ENCODE measurements at regions not wholly inside any gene's neighbourhood (a gene's known extent, or its start where the extent isn't known, plus 50 kb on each side); places are given as distances from the start of the nearest gene placed in this dataset.
"Not testable (repeated sequence)": the region's sequence is repeated elsewhere in the genome, so short reads cannot be mapped to it uniquely, and the experiment has no call there.

DNA sequence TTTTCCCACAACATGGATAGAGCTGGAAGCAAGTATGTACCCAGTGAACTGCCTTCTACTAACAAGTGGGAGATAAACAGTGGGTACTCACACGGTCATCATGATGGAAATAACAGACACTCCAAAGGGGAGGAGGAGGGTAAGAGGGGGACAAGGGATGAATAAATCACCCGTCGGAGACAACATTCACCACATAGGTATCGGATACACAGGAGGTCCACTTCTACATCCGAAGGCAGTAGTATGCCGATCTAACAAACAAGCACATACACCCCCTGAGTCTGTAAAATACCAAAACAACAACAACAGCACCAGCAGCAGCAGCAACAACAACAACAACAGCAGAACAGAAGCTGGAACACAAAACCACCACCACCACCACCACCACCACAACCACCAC, 1943.2 kb upstream of the DEFB115 start:
- TF ChIP-seq POLR2AphosphoS5 (IDR thresholded peaks at IDR 0.05; ENCODE audit: low read depth) (no peak), CTCF (IDR thresholded peaks at IDR 0.05; ENCODE audit: insufficient read depth, low read length) (no peak), SPI1 (IDR thresholded peaks at IDR 0.05; ENCODE audit: borderline replicate concordance, low read depth) (no peak), GABPA (IDR thresholded peaks at IDR 0.05; ENCODE audit: low read depth) (no peak)
- TF ChIP-seq, protein P1, sequence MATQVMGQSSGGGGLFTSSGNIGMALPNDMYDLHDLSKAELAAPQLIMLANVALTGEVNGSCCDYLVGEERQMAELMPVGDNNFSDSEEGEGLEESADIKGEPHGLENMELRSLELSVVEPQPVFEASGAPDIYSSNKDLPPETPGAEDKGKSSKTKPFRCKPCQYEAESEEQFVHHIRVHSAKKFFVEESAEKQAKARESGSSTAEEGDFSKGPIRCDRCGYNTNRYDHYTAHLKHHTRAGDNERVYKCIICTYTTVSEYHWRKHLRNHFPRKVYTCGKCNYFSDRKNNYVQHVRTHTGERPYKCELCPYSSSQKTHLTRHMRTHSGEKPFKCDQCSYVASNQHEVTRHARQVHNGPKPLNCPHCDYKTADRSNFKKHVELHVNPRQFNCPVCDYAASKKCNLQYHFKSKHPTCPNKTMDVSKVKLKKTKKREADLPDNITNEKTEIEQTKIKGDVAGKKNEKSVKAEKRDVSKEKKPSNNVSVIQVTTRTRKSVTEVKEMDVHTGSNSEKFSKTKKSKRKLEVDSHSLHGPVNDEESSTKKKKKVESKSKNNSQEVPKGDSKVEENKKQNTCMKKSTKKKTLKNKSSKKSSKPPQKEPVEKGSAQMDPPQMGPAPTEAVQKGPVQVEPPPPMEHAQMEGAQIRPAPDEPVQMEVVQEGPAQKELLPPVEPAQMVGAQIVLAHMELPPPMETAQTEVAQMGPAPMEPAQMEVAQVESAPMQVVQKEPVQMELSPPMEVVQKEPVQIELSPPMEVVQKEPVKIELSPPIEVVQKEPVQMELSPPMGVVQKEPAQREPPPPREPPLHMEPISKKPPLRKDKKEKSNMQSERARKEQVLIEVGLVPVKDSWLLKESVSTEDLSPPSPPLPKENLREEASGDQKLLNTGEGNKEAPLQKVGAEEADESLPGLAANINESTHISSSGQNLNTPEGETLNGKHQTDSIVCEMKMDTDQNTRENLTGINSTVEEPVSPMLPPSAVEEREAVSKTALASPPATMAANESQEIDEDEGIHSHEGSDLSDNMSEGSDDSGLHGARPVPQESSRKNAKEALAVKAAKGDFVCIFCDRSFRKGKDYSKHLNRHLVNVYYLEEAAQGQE (IDR thresholded peaks at IDR 0.05; ENCODE audit: insufficient replicate concordance, low read depth) = no peak
- Histone ChIP-seq H3K4me3 (replicated peaks; ENCODE audit: insufficient read depth, low read length) (no peak overlapping the region), H3K27ac (replicated peaks) (no peak overlapping the region), H3K27me3 (ENCODE audit: insufficient read depth, poor library complexity, severe bottlenecking) (no peaks in the 10 kb centered on the region)
- DNase-seq (ENCODE audit: low read depth in 1 of 2, low spot score in 1 of 2) = no peak

DNA sequence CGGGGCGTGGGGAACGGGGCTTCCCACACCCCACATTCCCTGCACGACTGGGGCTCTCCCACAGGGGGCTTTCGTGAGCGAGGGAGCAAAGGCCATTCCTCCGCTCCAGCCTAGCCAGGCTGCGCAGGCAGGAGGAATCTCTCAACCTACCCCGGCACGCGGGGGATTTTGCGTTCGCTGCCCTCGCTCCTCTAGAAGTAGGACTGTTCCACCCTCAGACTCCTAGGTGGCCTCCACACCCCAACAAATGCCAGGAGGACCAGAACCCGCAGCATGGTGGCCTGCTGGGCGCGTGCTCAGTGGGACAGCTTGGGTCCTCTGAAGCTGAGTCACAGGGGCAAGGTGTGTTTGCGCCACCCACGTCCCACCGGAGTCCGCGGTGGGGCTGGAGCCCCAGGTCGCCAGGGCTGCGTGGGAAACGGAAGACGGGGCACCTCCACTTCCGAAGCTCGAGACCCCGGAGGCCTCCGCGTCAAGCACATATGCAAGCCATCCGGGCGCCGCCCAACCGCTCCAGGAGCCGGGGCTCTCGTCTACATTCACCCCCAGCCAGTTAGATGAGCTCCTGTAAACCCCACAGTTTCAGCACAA, 1938.5 kb upstream of the DEFB115 start:
- H3K27ac ChIP-seq (replicated peaks) = no peak overlapping the region
- no peak overlapping the region for H3K4me3 ChIP-seq (replicated peaks; ENCODE audit: insufficient read depth, low read length)
- H3K27me3 ChIP-seq (ENCODE audit: insufficient read depth, poor library complexity, severe bottlenecking) = no peaks in the 10 kb centered on the region
- DNase-seq (ENCODE audit: low read depth in 1 of 2, low spot score in 1 of 2) = no peak
- TF ChIP-seq, protein P1 (IDR thresholded peaks at IDR 0.05; ENCODE audit: insufficient replicate concordance, low read depth) = no peak
- TF ChIP-seq GABPA (IDR thresholded peaks at IDR 0.05; ENCODE audit: low read depth) (no peak), CTCF (IDR thresholded peaks at IDR 0.05; ENCODE audit: insufficient read depth, low read length) (no peak), SPI1 (IDR thresholded peaks at IDR 0.05; ENCODE audit: borderline replicate concordance, low read depth) (no peak), POLR2AphosphoS5 (IDR thresholded peaks at IDR 0.05; ENCODE audit: low read depth) (no peak)

GRCh38 chr20:29319725-29320124, 1937.7 kb upstream of the DEFB115 start:
- H3K4me3 ChIP-seq (replicated peaks; ENCODE audit: insufficient read depth, low read length) = no peak overlapping the region
- TF ChIP-seq SPI1 (IDR thresholded peaks at IDR 0.05; ENCODE audit: borderline replicate concordance, low read depth) = no peak
- TF ChIP-seq GABPA (IDR thresholded peaks at IDR 0.05; ENCODE audit: low read depth) = no peak
- TF ChIP-seq POLR2AphosphoS5 (IDR thresholded peaks at IDR 0.05; ENCODE audit: low read depth) = no peak
- TF ChIP-seq, protein P1 (IDR thresholded peaks at IDR 0.05; ENCODE audit: insufficient replicate concordance, low read depth) = no peak
- TF ChIP-seq CTCF (IDR thresholded peaks at IDR 0.05; ENCODE audit: insufficient read depth, low read length) = no peak
- H3K27ac ChIP-seq (replicated peaks) = no peak overlapping the region
- DNase-seq (ENCODE audit: low read depth in 1 of 2, low spot score in 1 of 2) = no peak
- no peaks in the 10 kb centered on the region for H3K27me3 ChIP-seq (ENCODE audit: insufficient read depth, poor library complexity, severe bottlenecking)

DNA sequence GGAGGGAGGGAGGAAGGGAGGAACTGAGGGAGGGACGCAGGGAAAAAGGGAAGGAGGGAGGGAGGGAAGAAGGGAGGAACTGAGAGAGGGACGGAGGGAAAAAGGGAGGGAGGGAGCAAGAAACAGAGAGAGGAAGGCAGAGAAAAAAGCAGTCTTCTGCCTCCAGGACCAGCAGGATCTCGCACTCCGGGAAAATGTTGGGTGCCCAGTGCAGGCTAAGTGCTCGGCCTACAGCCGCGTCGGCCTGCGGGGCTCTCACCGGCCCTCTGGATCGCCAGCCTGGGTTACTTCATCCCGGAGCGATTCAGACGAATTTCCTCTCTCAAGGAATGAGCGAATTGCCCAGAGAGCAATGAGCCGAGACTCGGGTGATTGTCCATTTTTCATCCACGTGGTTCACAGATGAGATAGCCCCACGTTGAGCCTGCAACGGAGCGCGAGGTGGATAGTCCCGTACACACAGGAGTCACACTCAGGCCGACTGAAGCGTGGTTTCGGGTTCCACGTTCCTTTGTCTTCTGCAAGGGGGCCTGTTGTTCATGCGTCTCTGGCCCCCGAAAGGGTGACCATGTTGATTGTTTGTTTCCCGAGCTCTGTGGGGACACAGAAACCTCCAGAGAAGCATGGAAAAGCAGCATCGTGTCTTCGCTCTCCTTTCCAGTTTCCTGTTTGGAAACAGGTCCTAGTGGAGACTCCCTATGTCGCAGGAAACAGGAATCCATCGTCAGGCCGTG, 1937.1 kb upstream of the DEFB115 start:
- not testable (repeated sequence) for H3K27me3 ChIP-seq (ENCODE audit: insufficient read depth, poor library complexity, severe bottlenecking); H3K4me3 ChIP-seq (replicated peaks; ENCODE audit: insufficient read depth, low read length); DNase-seq (ENCODE audit: low read depth in 1 of 2, low spot score in 1 of 2); H3K27ac ChIP-seq (replicated peaks)

DNA sequence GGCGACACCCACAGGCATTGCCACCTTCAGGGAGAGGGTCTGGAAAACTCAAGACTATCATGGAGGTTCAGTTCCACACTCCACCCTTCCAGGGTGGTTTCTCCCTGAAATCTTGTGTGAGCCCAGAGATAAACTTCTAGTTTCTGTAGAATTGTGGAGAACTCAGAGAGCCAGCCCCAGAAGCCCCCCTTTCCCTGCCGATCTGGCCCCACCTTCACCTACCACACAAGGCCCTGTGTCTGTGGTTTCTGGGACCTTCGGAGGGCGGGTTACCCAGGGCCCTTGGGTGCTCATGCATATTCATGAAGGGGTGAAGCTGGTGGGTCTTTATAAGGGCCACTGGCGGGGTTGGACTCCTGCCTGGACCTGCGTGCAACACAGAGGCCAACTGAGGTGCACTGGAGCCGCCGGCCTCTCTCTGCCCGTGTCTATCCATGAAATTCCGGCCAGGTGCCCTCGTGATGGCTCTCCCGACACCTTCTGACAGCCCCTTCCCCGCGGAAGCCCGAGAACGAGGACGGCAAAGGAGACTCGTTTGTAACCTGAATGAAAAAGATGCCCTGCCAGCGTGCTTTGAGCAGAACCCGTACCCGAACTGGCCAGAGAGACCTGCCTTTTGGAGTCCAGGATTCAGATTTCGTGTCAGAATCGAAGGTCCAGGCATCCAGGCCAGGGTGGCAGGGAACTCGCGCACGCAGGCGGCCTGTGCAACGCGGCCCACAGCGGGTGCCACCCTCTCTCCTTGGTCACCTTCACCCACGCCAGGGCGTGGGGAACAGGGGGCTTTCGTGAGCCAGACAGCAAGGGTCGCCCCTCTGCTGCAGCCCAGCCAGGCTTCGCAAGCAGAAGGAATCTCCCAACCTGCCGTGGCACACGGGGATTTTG, 1933.6 kb upstream of the DEFB115 start:
- not testable (repeated sequence) for H3K27me3 ChIP-seq (ENCODE audit: insufficient read depth, poor library complexity, severe bottlenecking)

More for the DNA sequence above, 1933.6 kb upstream of the DEFB115 start:
- not testable (repeated sequence) for DNase-seq (ENCODE audit: low read depth in 1 of 2, low spot score in 1 of 2); H3K27ac ChIP-seq (replicated peaks); H3K4me3 ChIP-seq (replicated peaks; ENCODE audit: insufficient read depth, low read length)

Measured in HL-60 (cell line).